Thymus (tissue), 11 donors: ENCODE measurements at regions not wholly inside any gene's neighbourhood (a gene's known extent, or its start where the extent isn't known, plus 50 kb on each side); places are given as distances from the start of the nearest gene placed in this dataset.
"Not testable (repeated sequence)": the region's sequence is repeated elsewhere in the genome, so short reads cannot be mapped to it uniquely, and the experiment has no call there.

Experiments used
- DNase-seq, 9 donors: peaks; one replicate each; pipeline ENCODE4 v3.0.0-alpha.2; 2013; ENCODE audit warnings: low spot score in 9 of 9, low read depth in 6 of 9, missing footprints in 1 of 9
- H3K27ac ChIP-seq, 2 donors: one replicate each; pipeline ENCODE4 v1.5.1; 2013; ENCODE audit warnings: control low read depth in 1 of 2, low read depth in 1 of 2, low read length in 1 of 2, mild to moderate bottlenecking in 1 of 2, moderate library complexity in 1 of 2
- H3K27me3 ChIP-seq, 2 donors: one replicate each; pipeline ENCODE4 v1.5.1; 2013; ENCODE audit warnings: low read length in 1 of 2; ENCODE audit not compliant: control insufficient read depth in 2 of 2, insufficient read depth in 1 of 2
- H3K36me3 ChIP-seq, 2 donors: one replicate each; pipeline ENCODE4 v1.5.1; 2013; ENCODE audit warnings: low read length in 1 of 2, mild to moderate bottlenecking in 1 of 2, moderate library complexity in 1 of 2; ENCODE audit not compliant: control insufficient read depth in 2 of 2, insufficient read depth in 2 of 2
- H3K4me1 ChIP-seq, 2 donors: one replicate each; pipeline ENCODE4 v1.5.1; 2013; ENCODE audit warnings: low read length in 2 of 2; ENCODE audit not compliant: control insufficient read depth in 2 of 2, insufficient read depth in 2 of 2
- H3K4me3 ChIP-seq, 2 donors: one replicate each; pipeline ENCODE4 v1.5.1; 2013; ENCODE audit warnings: low read length in 2 of 2, control low read depth in 1 of 2, mild to moderate bottlenecking in 1 of 2
- H3K9me3 ChIP-seq, 2 donors: one replicate each; pipeline ENCODE4 v1.5.1; 2013; ENCODE audit warnings: low read length in 1 of 2, mild to moderate bottlenecking in 1 of 2; ENCODE audit not compliant: control insufficient read depth in 2 of 2, insufficient read depth in 1 of 2
- WGBS: extraction: QIAGEN DNeasy Blood & Tissue Kit; methylation state at CpG from one replicate; pipeline ENCODE4 v1.1.7; 2013; 5-methylcytosine and 5-hydroxymethylcytosine counted together
- donor health status: healthy.

DNA sequence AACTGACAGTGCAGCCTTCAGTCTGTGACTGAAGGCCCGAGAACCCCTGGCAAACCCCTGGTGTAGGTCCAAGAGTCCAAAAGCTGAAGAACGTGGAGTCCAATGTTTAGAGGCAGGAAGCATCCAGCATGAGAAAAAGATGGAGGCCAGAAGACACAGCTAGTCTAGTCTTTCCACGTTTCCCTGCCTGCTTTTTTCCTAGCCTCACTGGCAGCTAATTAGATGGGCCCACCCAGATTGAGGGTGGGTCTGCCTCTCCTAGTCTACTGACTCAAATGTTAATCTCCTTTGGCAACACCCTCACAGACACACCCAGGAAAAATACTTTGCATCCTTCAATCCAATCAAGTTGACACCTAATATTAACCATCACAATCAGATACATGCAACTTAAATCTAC, 87.8 kb downstream of the TENT5D start:
- not testable (repeated sequence) for H3K4me3 ChIP-seq, H3K4me1 ChIP-seq, H3K36me3 ChIP-seq, H3K27ac ChIP-seq, DNase-seq, H3K9me3 ChIP-seq, H3K27me3 ChIP-seq
- WGBS, result 93% methylated on average over 3 of the region's 3 CpGs

DNA sequence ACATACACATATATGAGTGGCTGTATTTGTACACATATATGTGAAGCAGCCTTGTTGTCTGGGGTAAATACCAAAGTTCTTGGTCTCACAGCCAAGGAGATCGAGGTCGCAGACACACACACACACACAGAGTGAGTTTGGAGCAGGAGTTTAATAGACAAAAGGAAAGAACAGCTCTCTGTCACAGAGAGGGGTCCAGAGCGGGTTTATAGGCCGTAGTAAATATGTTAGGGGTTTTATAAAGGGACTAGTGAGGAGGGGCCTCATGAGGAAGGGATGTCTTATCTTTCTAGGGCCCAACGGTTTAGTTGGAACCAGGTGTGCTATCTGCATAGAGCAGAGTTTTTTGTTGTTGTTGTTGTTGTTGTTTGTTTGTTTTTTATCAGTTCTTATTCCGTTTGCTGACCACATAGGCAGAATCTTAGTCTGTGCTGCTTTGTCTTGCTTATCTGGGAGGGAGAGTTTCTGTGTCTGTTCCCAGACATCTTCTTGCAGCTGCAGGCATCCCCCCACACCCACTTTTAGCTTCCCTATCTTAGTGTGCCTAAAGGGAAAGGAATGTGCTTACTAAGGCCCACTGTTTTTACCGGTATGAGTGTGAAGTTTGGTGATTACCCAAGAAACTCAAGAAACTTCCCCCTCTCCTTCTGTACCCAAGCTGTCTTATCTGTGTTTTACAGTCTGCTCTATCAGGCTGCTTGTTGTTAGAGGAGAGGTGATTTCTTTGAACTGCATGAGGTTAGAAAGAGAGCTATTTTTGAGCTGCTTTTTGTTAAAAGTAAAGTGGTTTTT, 91.9 kb downstream of the TENT5D start:
- Histone ChIP-seq H3K27me3 (no peaks in the 10 kb centered on the region), H3K9me3 (no peaks in the 10 kb centered on the region), H3K4me3 (no peak overlapping the region), H3K4me1 (no peaks in the 10 kb centered on the region), H3K36me3 (no peaks in the 10 kb centered on the region), H3K27ac (no peak overlapping the region)
- no peak for DNase-seq
- WGBS, result 63% methylated on average over 7 of the region's 7 CpGs

DNA sequence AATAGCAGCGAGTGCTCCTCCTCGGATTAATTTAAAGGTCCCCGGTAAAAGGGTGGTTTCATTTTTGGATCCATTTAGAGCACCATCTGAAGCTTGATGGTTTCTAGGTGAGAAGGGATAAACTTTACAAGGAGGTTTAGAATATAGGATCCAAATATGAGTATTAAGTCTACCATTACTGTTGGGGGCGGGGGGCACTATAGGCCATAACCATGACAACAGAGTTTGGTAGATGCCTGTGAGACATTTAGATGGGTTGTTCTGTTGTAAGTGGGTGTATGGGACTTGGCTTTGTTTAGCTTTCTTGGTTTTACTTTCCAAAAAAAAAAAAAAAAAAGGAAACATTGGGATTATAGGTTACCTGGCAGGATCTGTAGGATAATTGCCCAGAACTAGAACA, 92.7 kb downstream of the TENT5D start:
- 78% methylated on average over 4 of the region's 4 CpGs for WGBS
- H3K4me1 ChIP-seq, result no peaks in the 10 kb centered on the region
- H3K27me3 ChIP-seq, result no peaks in the 10 kb centered on the region
- H3K27ac ChIP-seq, result no peak overlapping the region
- DNase-seq, result no peak
- H3K9me3 ChIP-seq, result no peaks in the 10 kb centered on the region
- no peak overlapping the region for H3K4me3 ChIP-seq
- H3K36me3 ChIP-seq, result no peaks in the 10 kb centered on the region

DNA sequence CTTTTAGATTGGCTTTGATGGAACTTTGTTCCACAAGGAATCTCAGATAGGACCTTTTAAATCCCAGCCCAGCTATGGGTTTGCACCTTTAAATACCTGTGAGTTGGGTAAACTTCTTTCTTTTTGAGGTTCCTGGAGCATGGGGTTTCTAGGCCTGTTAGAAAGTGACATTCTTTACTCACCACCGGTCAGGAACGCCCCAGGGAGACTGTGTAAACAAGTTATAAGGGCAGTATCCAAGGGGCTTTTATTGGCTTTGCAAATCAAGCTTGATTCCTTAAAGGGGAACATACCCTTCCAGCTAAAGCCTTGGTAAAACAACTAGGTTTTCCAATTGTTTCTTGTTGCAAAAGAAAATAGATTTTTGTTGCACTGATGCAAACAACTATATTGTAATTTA, 93.4 kb downstream of the TENT5D start:
- Histone ChIP-seq H3K27ac (no peak overlapping the region), H3K9me3 (no peaks in the 10 kb centered on the region), H3K4me1 (no peaks in the 10 kb centered on the region), H3K36me3 (no peaks in the 10 kb centered on the region), H3K27me3 (no peaks in the 10 kb centered on the region), H3K4me3 (no peak overlapping the region)
- 30% methylated on average over 2 of the region's 2 CpGs for WGBS
- no peak for DNase-seq

DNA sequence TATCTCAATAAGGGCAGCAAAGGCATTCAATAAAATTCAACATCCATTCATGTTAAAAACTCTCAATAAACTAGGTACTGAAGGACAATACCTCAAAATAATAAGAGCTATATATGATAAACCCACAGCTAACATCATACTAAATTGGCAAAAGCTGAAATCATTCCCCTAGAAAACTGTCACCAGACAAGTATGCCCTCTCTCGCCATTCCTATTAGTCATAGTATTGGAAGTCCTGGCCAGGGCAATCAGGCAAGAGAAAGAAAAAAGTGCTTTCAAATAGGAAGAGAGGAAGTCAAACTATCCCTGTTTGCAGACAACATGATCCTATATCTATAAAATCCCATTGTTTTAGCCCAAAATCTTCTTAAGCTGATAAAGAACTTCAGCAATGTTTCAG, 116.8 kb downstream of the TENT5D start:
- no peaks in the 10 kb centered on the region for H3K4me1 ChIP-seq
- 0% methylated on average over 1 of the region's 1 CpG for WGBS
- H3K9me3 ChIP-seq, result no peaks in the 10 kb centered on the region
- DNase-seq, result no peak
- no peak overlapping the region for H3K27ac ChIP-seq
- no peak overlapping the region for H3K4me3 ChIP-seq
- H3K36me3 ChIP-seq, result no peaks in the 10 kb centered on the region
- no peaks in the 10 kb centered on the region for H3K27me3 ChIP-seq

DNA sequence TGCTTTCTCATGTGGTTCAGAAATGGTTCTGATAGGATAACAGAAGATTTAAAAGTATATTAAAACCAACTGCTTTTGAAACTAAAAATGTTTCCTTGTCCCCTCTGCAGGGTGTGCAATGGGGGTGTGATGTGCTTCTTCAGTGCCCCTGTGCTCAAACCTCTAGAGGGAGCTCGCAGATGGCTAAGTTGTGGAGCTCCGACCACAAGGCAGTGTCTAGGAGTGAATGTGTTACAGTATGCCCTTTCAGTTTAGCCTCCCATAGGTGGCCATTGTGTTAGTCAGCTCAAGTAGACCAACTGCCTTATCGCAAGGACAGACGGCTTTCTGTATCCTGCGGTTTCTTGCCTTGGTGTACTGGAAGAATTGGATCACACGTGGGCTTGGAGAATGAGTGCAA, 130.5 kb downstream of the TENT5D start:
- 81% methylated on average over 6 of the region's 6 CpGs for WGBS
- no peaks in the 10 kb centered on the region for H3K36me3 ChIP-seq

DNA sequence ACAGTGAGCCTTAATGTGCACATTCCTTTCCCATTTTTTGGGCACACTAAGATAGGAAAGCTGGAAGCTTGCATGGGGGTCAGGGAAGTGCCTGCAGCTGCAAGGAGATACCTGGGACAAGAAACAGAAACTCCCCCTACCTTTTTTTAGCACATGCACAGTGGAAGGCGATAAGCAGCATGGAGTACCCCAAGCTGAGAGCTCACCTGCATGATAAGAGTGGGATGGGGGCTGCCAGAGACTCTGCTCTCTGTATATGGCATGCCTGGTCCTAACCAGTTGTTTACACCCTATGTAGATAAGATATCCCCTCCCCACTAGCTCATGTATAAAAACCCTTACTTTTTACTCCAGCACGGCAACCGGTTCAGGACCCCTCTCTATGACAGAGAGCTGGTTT, 135.9 kb downstream of the TENT5D start:
- no peak overlapping the region for H3K27ac ChIP-seq
- DNase-seq, result no peak

More for the DNA sequence above, 130.5 kb downstream of the TENT5D start:
- Histone ChIP-seq H3K27ac (no peak overlapping the region), H3K4me1 (no peaks in the 10 kb centered on the region), H3K27me3 (no peaks in the 10 kb centered on the region), H3K4me3 (no peak overlapping the region), H3K9me3 (peaks cover 0 to 7% of the 10 kb centered on the region in 2 donors)
- DNase-seq, result no peak

DNA sequence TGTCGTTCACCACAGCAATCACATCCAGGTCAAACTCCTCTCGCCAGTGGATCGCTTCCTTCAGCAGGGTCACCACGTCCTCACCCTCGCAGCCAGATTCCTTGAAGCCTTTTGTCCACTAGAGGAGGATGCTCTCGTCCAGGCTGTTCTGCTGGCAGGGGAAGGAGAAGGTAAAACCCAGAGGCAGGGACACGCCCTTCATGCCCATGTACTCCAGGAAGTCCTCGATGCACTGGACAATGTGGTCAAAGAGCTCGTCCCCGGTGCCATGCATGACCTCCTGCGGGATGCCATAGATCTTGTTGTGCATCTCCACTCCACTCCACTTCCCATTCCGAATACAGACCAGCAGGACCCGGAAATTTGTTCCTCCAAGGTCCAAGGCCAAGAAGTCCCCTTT, 152.4 kb downstream of the TENT5D start:
- Histone ChIP-seq H3K27ac (no peak overlapping the region), H3K27me3 (no peaks in the 10 kb centered on the region), H3K4me1 (no peaks in the 10 kb centered on the region), H3K9me3 (peaks cover 0 to 10% of the 10 kb centered on the region in 2 donors), H3K4me3 (no peak overlapping the region), H3K36me3 (no peaks in the 10 kb centered on the region)
- 92% methylated on average over 13 of the region's 13 CpGs for WGBS
- no peak for DNase-seq

More for the DNA sequence above, 135.9 kb downstream of the TENT5D start:
- WGBS, result 82% methylated on average over 3 of the region's 3 CpGs
- Histone ChIP-seq H3K9me3 (peaks cover 0 to 2% of the 10 kb centered on the region in 2 donors), H3K4me1 (no peaks in the 10 kb centered on the region), H3K4me3 (no peak overlapping the region), H3K27me3 (no peaks in the 10 kb centered on the region), H3K36me3 (no peaks in the 10 kb centered on the region)

DNA sequence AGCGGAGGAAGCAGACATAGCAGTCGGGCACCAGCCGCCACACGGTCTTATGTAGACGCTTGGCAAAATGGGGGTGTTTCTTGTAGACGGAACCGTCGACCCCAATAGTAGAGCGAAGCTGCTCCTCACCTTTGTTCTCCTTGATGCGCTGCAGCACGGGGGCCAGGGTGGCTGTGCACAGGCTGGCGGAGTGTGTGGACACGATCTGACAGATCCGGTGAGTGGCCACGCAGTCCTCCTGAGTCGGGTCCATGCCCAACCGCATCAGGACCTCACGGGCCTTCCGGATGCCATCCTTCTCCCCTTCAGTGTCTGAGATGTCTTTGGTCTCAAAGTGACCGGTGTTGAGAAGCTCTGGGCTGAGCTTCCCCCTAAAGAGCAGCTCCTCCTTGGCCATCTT, 153.0 kb downstream of the TENT5D start:
- H3K36me3 ChIP-seq, result no peaks in the 10 kb centered on the region
- H3K27me3 ChIP-seq, result no peaks in the 10 kb centered on the region
- H3K4me1 ChIP-seq, result no peaks in the 10 kb centered on the region
- H3K27ac ChIP-seq, result no peak overlapping the region
- H3K9me3 ChIP-seq, result peaks cover 0 to 10% of the 10 kb centered on the region in 2 donors
- H3K4me3 ChIP-seq, result no peak overlapping the region
- no peak for DNase-seq
- WGBS, result 98% methylated on average over 20 of the region's 20 CpGs
